Common myeloid progenitor, CD34-positive (primary cell): ENCODE measurements at regions not wholly inside any gene's neighbourhood (a gene's known extent, or its start where the extent isn't known, plus 50 kb on each side); places are given as distances from the start of the nearest gene placed in this dataset.
"Not testable (repeated sequence)": the region's sequence is repeated elsewhere in the genome, so short reads cannot be mapped to it uniquely, and the experiment has no call there.

Experiments used
- CTCF ChIA-PET: fragments of 350-600 bp; sonication (Branson Sonifier 250); formaldehyde crosslinking; loops from one replicate; lab custom pipeline; 2021; ENCODE audit warnings: antibody characterized with exemption; lab: Charles Lee
- POLR2A ChIA-PET: fragments of 350-600 bp; sonication (Branson Sonifier 250); formaldehyde crosslinking; loops from one replicate; lab custom pipeline; 2021; ENCODE audit warnings: antibody characterized with exemption; lab: Charles Lee
- DNase-seq, 3 donors: peaks; one replicate each; pipeline versions ENCODE4 v3.0.0 to v3.0.0-alpha.2; 2013
- H3K27ac ChIP-seq, 2 experiments: 1 replicate in 1 of 2; 2 replicates in 1 of 2; pipeline ENCODE4 v1.7.0; 2013; ENCODE audit warnings: inconsistent platforms in 2 of 2, low read length in 2 of 2, mild to moderate bottlenecking in 2 of 2, low read depth in 1 of 2, moderate library complexity in 1 of 2; ENCODE audit not compliant: severe bottlenecking in 2 of 2, insufficient read depth in 1 of 2, poor library complexity in 1 of 2
- H3K27me3 ChIP-seq, 5 experiments: replicated peaks in 2 of 5; 1 replicate in 3 of 5; 2 replicates in 2 of 5; pipeline versions ENCODE4 v1.6.1 to v1.7.0; 2013; ENCODE audit warnings: low read length in 4 of 5, mild to moderate bottlenecking in 2 of 5, moderate library complexity in 2 of 5, inconsistent platforms in 1 of 5; ENCODE audit not compliant: insufficient read depth in 5 of 5, control insufficient read depth in 4 of 5
- H3K36me3 ChIP-seq, 4 experiments: 1 replicate in 2 of 4; 2 replicates in 2 of 4; pipeline versions ENCODE4 v1.6.1 to v1.7.0; 2013; ENCODE audit warnings: low read length in 3 of 4, control low read depth in 1 of 4, mild to moderate bottlenecking in 1 of 4; ENCODE audit not compliant: control insufficient read depth in 4 of 4, insufficient read depth in 4 of 4
- H3K4me1 ChIP-seq, 4 experiments: 1 replicate in 3 of 4; 2 replicates in 1 of 4; pipeline versions ENCODE4 v1.6.1 to v1.7.1; 2013; ENCODE audit warnings: low read length in 3 of 4, mild to moderate bottlenecking in 3 of 4, control low read depth in 1 of 4, inconsistent platforms in 1 of 4, moderate library complexity in 1 of 4; ENCODE audit not compliant: control insufficient read depth in 4 of 4, insufficient read depth in 4 of 4; ENCODE audit errors: control extremely low read depth in 1 of 4
- H3K4me3 ChIP-seq, 7 experiments: 1 replicate in 4 of 7; 2 replicates in 3 of 7; pipeline versions ENCODE4 v1.5.1 to v1.7.0; 2013; ENCODE audit warnings: mild to moderate bottlenecking in 7 of 7, low read length in 6 of 7, moderate library complexity in 6 of 7, inconsistent platforms in 2 of 7, low read depth in 2 of 7, control low read depth in 1 of 7; ENCODE audit not compliant: insufficient read depth in 4 of 7, control insufficient read depth in 1 of 7; ENCODE audit errors: extremely low read depth in 1 of 7
- H3K9me3 ChIP-seq, 5 experiments: 1 replicate in 4 of 5; 2 replicates in 1 of 5; pipeline versions ENCODE4 v1.6.1 to v1.7.1; 2013; ENCODE audit warnings: low read length in 4 of 5, mild to moderate bottlenecking in 2 of 5, inconsistent platforms in 1 of 5, low read depth in 1 of 5, moderate library complexity in 1 of 5; ENCODE audit not compliant: control insufficient read depth in 4 of 5, insufficient read depth in 2 of 5; ENCODE audit errors: control extremely low read depth in 1 of 5
- WGBS: methylation state at CpG from one replicate; pipeline ENCODE4 v1.1.5; 2013; ENCODE audit not compliant: insufficient coverage; 5-methylcytosine and 5-hydroxymethylcytosine counted together

GRCh38 chr7:138338361-138338760, 121.7 kb upstream of the TRIM24 start:
- Histone ChIP-seq H3K36me3 (no peaks in the 10 kb centered on the region), H3K4me3 (no peak overlapping the region), H3K4me1 (no peaks in the 10 kb centered on the region), H3K27me3 (no peaks in the 10 kb centered on the region), H3K9me3 (peaks cover 1 to 45% (median 20%) of the 10 kb centered on the region in 5 experiments), H3K27ac (no peak overlapping the region)
- ChIA-PET CTCF (no interaction called here), POLR2A (no interaction called here)
- DNase-seq: no peak

GRCh38 chr7:138339229-138339628, 120.8 kb upstream of the TRIM24 start:
- 94% methylated on average over 6 of the region's 7 CpGs for WGBS
- POLR2A ChIA-PET: not testable (repeated sequence)
- CTCF ChIA-PET: interaction anchor here (0.9 to 1.6 kb wide), 2 partner anchors 10 to 14 kb away, joined by 3 to 4 read pairs; no protein-coding TSS in a partner anchor

GRCh38 chr7:138342990-138343389, 117.1 kb upstream of the TRIM24 start:
- Histone ChIP-seq H3K36me3 (no peaks in the 10 kb centered on the region), H3K4me3 (no peak overlapping the region), H3K4me1 (no peaks in the 10 kb centered on the region), H3K27ac (no peak overlapping the region), H3K27me3 (no peaks in the 10 kb centered on the region), H3K9me3 (peaks cover 1 to 48% (median 21%) of the 10 kb centered on the region in 5 experiments)
- ChIA-PET CTCF (no interaction called here), POLR2A (no interaction called here)
- WGBS: 60% methylated on average over 1 of the region's 4 CpGs
- no peak for DNase-seq

More at GRCh38 chr7:138339229-138339628, 120.8 kb upstream of the TRIM24 start:
- H3K27me3 ChIP-seq, H3K4me3 ChIP-seq, H3K36me3 ChIP-seq, H3K27ac ChIP-seq, DNase-seq, H3K4me1 ChIP-seq: not testable (repeated sequence)
- peaks cover 1 to 41% (median 20%) of the 10 kb centered on the region in 5 experiments for H3K9me3 ChIP-seq

GRCh38 chr7:138345567-138345966, 114.5 kb upstream of the TRIM24 start:
- peak in 1 of 3 donors; percentile 24 for DNase-seq
- H3K27me3 ChIP-seq: no peaks in the 10 kb centered on the region
- H3K27ac ChIP-seq: no peak overlapping the region
- H3K4me1 ChIP-seq: no peaks in the 10 kb centered on the region
- 100% methylated on average over 2 of the region's 3 CpGs for WGBS
- H3K36me3 ChIP-seq: no peaks in the 10 kb centered on the region
- H3K9me3 ChIP-seq: peaks cover 1 to 32% (median 18%) of the 10 kb centered on the region in 5 experiments
- CTCF ChIA-PET: no interaction called here
- POLR2A ChIA-PET: no interaction called here
- H3K4me3 ChIP-seq: no peak overlapping the region

GRCh38 chr7:138346975-138347374, 113.1 kb upstream of the TRIM24 start:
- peaks cover 0 to 33% (median 21%) of the 10 kb centered on the region in 5 experiments for H3K9me3 ChIP-seq
- H3K27ac ChIP-seq: no peak overlapping the region
- ChIA-PET CTCF (interaction anchor here (1.2 kb wide), 1 partner anchor 48 kb away, joined by 3 read pairs; no protein-coding TSS in a partner anchor), POLR2A (no interaction called here)
- no peak for DNase-seq
- no peaks in the 10 kb centered on the region for H3K27me3 ChIP-seq
- no peak overlapping the region for H3K4me3 ChIP-seq
- H3K4me1 ChIP-seq: no peaks in the 10 kb centered on the region
- H3K36me3 ChIP-seq: no peaks in the 10 kb centered on the region
- 96% methylated on average over 2 of the region's 2 CpGs for WGBS

- CTCF ChIA-PET: interaction anchor here (0.6 to 1.7 kb wide), 3 partner anchors 10 to 487 kb away, joined by 3 to 4 read pairs (median 4); no protein-coding TSS in a partner anchor
- Histone ChIP-seq H3K27ac (no peak overlapping the region), H3K4me3 (no peak overlapping the region), H3K4me1 (no peaks in the 10 kb centered on the region), H3K36me3 (no peaks in the 10 kb centered on the region), H3K27me3 (no peaks in the 10 kb centered on the region), H3K9me3 (peaks cover 0 to 25% (median 18%) of the 10 kb centered on the region in 5 experiments)
- DNase-seq: no peak
- POLR2A ChIA-PET: no interaction called here
- WGBS: 100% methylated on average over 3 of the region's 6 CpGs
These were observed 110.0 kb upstream of the TRIM24 start for GRCh38 chr7:138349841-138350700.

- no peaks in the 10 kb centered on the region for H3K4me1 ChIP-seq
- ChIA-PET CTCF (interaction anchor here (0.6 to 1.7 kb wide), 2 partner anchors 43 to 486 kb away, joined by 3 to 4 read pairs; no protein-coding TSS in a partner anchor), POLR2A (no interaction called here)
- peaks cover 0 to 17% (median 10%) of the 10 kb centered on the region in 5 experiments for H3K9me3 ChIP-seq
- no peaks in the 10 kb centered on the region for H3K36me3 ChIP-seq
- H3K27ac ChIP-seq: no peak overlapping the region
- H3K4me3 ChIP-seq: no peak overlapping the region
- no peaks in the 10 kb centered on the region for H3K27me3 ChIP-seq
- DNase-seq: peak; percentile 17 to 57 (median 29)
- 66% methylated on average over 2 of the region's 2 CpGs for WGBS
These were observed 109.2 kb upstream of the TRIM24 start for GRCh38 chr7:138350701-138351357.
